ENCODE measurements at regions not wholly inside any gene's neighbourhood (a gene's known extent, or its start where the extent isn't known, plus 50 kb on each side); places are given as distances from the start of the nearest gene placed in this dataset.

GRCh38 chr9:77084094-77084493, 64.6 kb downstream of the FOXB2 start:
- DNase-seq, result no peak

GRCh38 chr9:77085416-77085815, 66.0 kb downstream of the FOXB2 start:
- Histone ChIP-seq H3K36me3 (ENCODE audit: control insufficient read depth, insufficient read depth, low read length) (no peaks in the 10 kb centered on the region), H3K79me1 (ENCODE audit: low read length) (no peaks in the 10 kb centered on the region), H2BK5ac (ENCODE audit: low read length) (no peak overlapping the region), H3K4me1 (ENCODE audit: control insufficient read depth, low read depth, low read length) (peaks cover 3% of the 10 kb centered on the region), H2BK120ac (ENCODE audit: low read depth, low read length) (no peak overlapping the region), H3K4ac (ENCODE audit: low read depth, low read length) (no peak overlapping the region), H3K9ac (ENCODE audit: low read length) (no peak overlapping the region), H3K56ac (ENCODE audit: low read length) (no peak overlapping the region), H2BK15ac (replicated peaks; ENCODE audit: low read depth) (no peak overlapping the region), H3K18ac (ENCODE audit: low read length) (no peak overlapping the region), H4K8ac (ENCODE audit: low read depth, low read length) (no peak overlapping the region), H3K27me3 (ENCODE audit: insufficient read depth, low read length, poor library complexity) (peaks cover 2% of the 10 kb centered on the region), H3K4me2 (ENCODE audit: low read length) (no peak overlapping the region), H3K23ac (ENCODE audit: low read length) (no peak overlapping the region), H3K4me3 (ENCODE audit: low read length) (no peak overlapping the region), H2AK5ac (ENCODE audit: low read length) (no peak overlapping the region), H3K79me2 (ENCODE audit: control insufficient read depth, insufficient read depth, low read length) (no peaks in the 10 kb centered on the region), H3K27ac (ENCODE audit: low read depth, low read length) (no peak overlapping the region), H4K5ac (ENCODE audit: low read length) (no peak overlapping the region)
- DNase-seq, result no peak
- WGBS (ENCODE audit: extremely low coverage, insufficient coverage, low lambda C conversion rate), result no CpG with 5 or more reads among the region's 2 CpGs

More at GRCh38 chr9:77084094-77084493, 64.6 kb downstream of the FOXB2 start:
- Histone ChIP-seq H3K23ac (ENCODE audit: low read length) (no peak overlapping the region), H4K5ac (ENCODE audit: low read length) (no peak overlapping the region), H3K4me3 (ENCODE audit: low read length) (no peak overlapping the region), H3K79me2 (ENCODE audit: control insufficient read depth, insufficient read depth, low read length) (no peaks in the 10 kb centered on the region), H3K4me1 (ENCODE audit: control insufficient read depth, low read depth, low read length) (peaks cover 3% of the 10 kb centered on the region), H3K18ac (ENCODE audit: low read length) (no peak overlapping the region), H4K8ac (ENCODE audit: low read depth, low read length) (no peak overlapping the region), H2BK120ac (ENCODE audit: low read depth, low read length) (no peak overlapping the region), H3K27me3 (ENCODE audit: insufficient read depth, low read length, poor library complexity) (peaks cover 2% of the 10 kb centered on the region), H2BK15ac (replicated peaks; ENCODE audit: low read depth) (no peak overlapping the region), H3K4me2 (ENCODE audit: low read length) (no peak overlapping the region), H2AK5ac (ENCODE audit: low read length) (no peak overlapping the region), H2BK5ac (ENCODE audit: low read length) (no peak overlapping the region), H3K36me3 (ENCODE audit: control insufficient read depth, insufficient read depth, low read length) (no peaks in the 10 kb centered on the region), H3K27ac (ENCODE audit: low read depth, low read length) (no peak overlapping the region), H3K9ac (ENCODE audit: low read length) (no peak overlapping the region), H3K56ac (ENCODE audit: low read length) (no peak overlapping the region), H3K79me1 (ENCODE audit: low read length) (no peaks in the 10 kb centered on the region), H3K4ac (ENCODE audit: low read depth, low read length) (no peak overlapping the region)
- no CpG with 5 or more reads among the region's 3 CpGs for WGBS (ENCODE audit: extremely low coverage, insufficient coverage, low lambda C conversion rate)

GRCh38 chr9:77087506-77087905, 68.1 kb downstream of the FOXB2 start:
- H3K4me3 ChIP-seq (ENCODE audit: low read length), result no peak overlapping the region
- no peak overlapping the region for H2AK5ac ChIP-seq (ENCODE audit: low read length)
- no peak overlapping the region for H3K56ac ChIP-seq (ENCODE audit: low read length)
- peaks cover 3% of the 10 kb centered on the region for H3K4me1 ChIP-seq (ENCODE audit: control insufficient read depth, low read depth, low read length)
- DNase-seq, result peak; percentile 14
- H2BK120ac ChIP-seq (ENCODE audit: low read depth, low read length), result no peak overlapping the region
- H3K9ac ChIP-seq (ENCODE audit: low read length), result no peak overlapping the region
- H3K4ac ChIP-seq (ENCODE audit: low read depth, low read length), result no peak overlapping the region
- no peak overlapping the region for H4K8ac ChIP-seq (ENCODE audit: low read depth, low read length)
- H2BK15ac ChIP-seq (replicated peaks; ENCODE audit: low read depth), result no peak overlapping the region
- H3K18ac ChIP-seq (ENCODE audit: low read length), result no peak overlapping the region
- H3K79me1 ChIP-seq (ENCODE audit: low read length), result no peaks in the 10 kb centered on the region
- no CpG with 5 or more reads among the region's 2 CpGs for WGBS (ENCODE audit: extremely low coverage, insufficient coverage, low lambda C conversion rate)
- H3K27ac ChIP-seq (ENCODE audit: low read depth, low read length), result no peak overlapping the region
- no peak overlapping the region for H3K23ac ChIP-seq (ENCODE audit: low read length)
- H2BK5ac ChIP-seq (ENCODE audit: low read length), result no peak overlapping the region
- H3K27me3 ChIP-seq (ENCODE audit: insufficient read depth, low read length, poor library complexity), result peaks cover 2% of the 10 kb centered on the region
- no peaks in the 10 kb centered on the region for H3K79me2 ChIP-seq (ENCODE audit: control insufficient read depth, insufficient read depth, low read length)
- H3K36me3 ChIP-seq (ENCODE audit: control insufficient read depth, insufficient read depth, low read length), result no peaks in the 10 kb centered on the region
- H4K5ac ChIP-seq (ENCODE audit: low read length), result no peak overlapping the region
- no peak overlapping the region for H3K4me2 ChIP-seq (ENCODE audit: low read length)

- Histone ChIP-seq H3K23ac (ENCODE audit: low read length) (no peak overlapping the region), H4K8ac (ENCODE audit: low read depth, low read length) (no peak overlapping the region), H3K27ac (ENCODE audit: low read depth, low read length) (peak overlapping the region; percentile 2), H3K56ac (ENCODE audit: low read length) (no peak overlapping the region), H3K4me2 (ENCODE audit: low read length) (no peak overlapping the region), H3K4me1 (ENCODE audit: control insufficient read depth, low read depth, low read length) (no peaks in the 10 kb centered on the region), H3K4ac (ENCODE audit: low read depth, low read length) (no peak overlapping the region), H2BK5ac (ENCODE audit: low read length) (no peak overlapping the region), H4K5ac (ENCODE audit: low read length) (no peak overlapping the region), H3K79me1 (ENCODE audit: low read length) (no peaks in the 10 kb centered on the region), H3K18ac (ENCODE audit: low read length) (peak overlapping the region; percentile 71), H2AK5ac (ENCODE audit: low read length) (no peak overlapping the region), H3K4me3 (ENCODE audit: low read length) (no peak overlapping the region), H3K9ac (ENCODE audit: low read length) (no peak overlapping the region), H3K79me2 (ENCODE audit: control insufficient read depth, insufficient read depth, low read length) (no peaks in the 10 kb centered on the region), H2BK15ac (replicated peaks; ENCODE audit: low read depth) (no peak overlapping the region), H3K36me3 (ENCODE audit: control insufficient read depth, insufficient read depth, low read length) (no peaks in the 10 kb centered on the region), H3K27me3 (ENCODE audit: insufficient read depth, low read length, poor library complexity) (no peaks in the 10 kb centered on the region), H2BK120ac (ENCODE audit: low read depth, low read length) (no peak overlapping the region)
- whole genome bisulfite sequencing (ENCODE audit: extremely low coverage, insufficient coverage, low lambda C conversion rate), result no CpG with 5 or more reads among the region's 3 CpGs
- DNase-seq, result peak; percentile 88
These were observed 73.1 kb downstream of the FOXB2 start for GRCh38 chr9:77092536-77092935.

GRCh38 chr9:77094150-77094549, 74.7 kb downstream of the FOXB2 start:
- H2AK5ac ChIP-seq (ENCODE audit: low read length), result no peak overlapping the region
- H3K9ac ChIP-seq (ENCODE audit: low read length), result no peak overlapping the region
- DNase-seq, result no peak
- H3K79me1 ChIP-seq (ENCODE audit: low read length), result no peaks in the 10 kb centered on the region
- H2BK120ac ChIP-seq (ENCODE audit: low read depth, low read length), result no peak overlapping the region
- H3K79me2 ChIP-seq (ENCODE audit: control insufficient read depth, insufficient read depth, low read length), result no peaks in the 10 kb centered on the region
- no peak overlapping the region for H2BK15ac ChIP-seq (replicated peaks; ENCODE audit: low read depth)
- H2BK5ac ChIP-seq (ENCODE audit: low read length), result no peak overlapping the region
- no peaks in the 10 kb centered on the region for H3K36me3 ChIP-seq (ENCODE audit: control insufficient read depth, insufficient read depth, low read length)
- no peak overlapping the region for H4K8ac ChIP-seq (ENCODE audit: low read depth, low read length)
- no peak overlapping the region for H3K4me3 ChIP-seq (ENCODE audit: low read length)
- H3K27ac ChIP-seq (ENCODE audit: low read depth, low read length), result no peak overlapping the region
- H3K18ac ChIP-seq (ENCODE audit: low read length), result no peak overlapping the region
- H3K27me3 ChIP-seq (ENCODE audit: insufficient read depth, low read length, poor library complexity), result no peaks in the 10 kb centered on the region
- no peak overlapping the region for H4K5ac ChIP-seq (ENCODE audit: low read length)
- H3K4ac ChIP-seq (ENCODE audit: low read depth, low read length), result no peak overlapping the region
- no peak overlapping the region for H3K4me2 ChIP-seq (ENCODE audit: low read length)
- H3K4me1 ChIP-seq (ENCODE audit: control insufficient read depth, low read depth, low read length), result no peaks in the 10 kb centered on the region
- no peak overlapping the region for H3K56ac ChIP-seq (ENCODE audit: low read length)
- no peak overlapping the region for H3K23ac ChIP-seq (ENCODE audit: low read length)

- WGBS (ENCODE audit: extremely low coverage, insufficient coverage, low lambda C conversion rate), result no CpG with 5 or more reads among the region's 2 CpGs
- Histone ChIP-seq H2BK5ac (ENCODE audit: low read length) (no peak overlapping the region), H3K27me3 (ENCODE audit: insufficient read depth, low read length, poor library complexity) (no peaks in the 10 kb centered on the region), H3K18ac (ENCODE audit: low read length) (no peak overlapping the region), H4K8ac (ENCODE audit: low read depth, low read length) (no peak overlapping the region), H3K4me3 (ENCODE audit: low read length) (no peak overlapping the region), H3K79me1 (ENCODE audit: low read length) (no peaks in the 10 kb centered on the region), H3K4ac (ENCODE audit: low read depth, low read length) (no peak overlapping the region), H3K27ac (ENCODE audit: low read depth, low read length) (no peak overlapping the region), H2AK5ac (ENCODE audit: low read length) (no peak overlapping the region), H3K79me2 (ENCODE audit: control insufficient read depth, insufficient read depth, low read length) (no peaks in the 10 kb centered on the region), H3K9ac (ENCODE audit: low read length) (no peak overlapping the region), H2BK120ac (ENCODE audit: low read depth, low read length) (no peak overlapping the region), H3K56ac (ENCODE audit: low read length) (no peak overlapping the region), H3K4me1 (ENCODE audit: control insufficient read depth, low read depth, low read length) (no peaks in the 10 kb centered on the region), H2BK15ac (replicated peaks; ENCODE audit: low read depth) (no peak overlapping the region), H4K5ac (ENCODE audit: low read length) (no peak overlapping the region), H3K23ac (ENCODE audit: low read length) (no peak overlapping the region), H3K4me2 (ENCODE audit: low read length) (no peak overlapping the region), H3K36me3 (ENCODE audit: control insufficient read depth, insufficient read depth, low read length) (no peaks in the 10 kb centered on the region)
- DNase-seq, result no peak
These were observed 77.9 kb downstream of the FOXB2 start for GRCh38 chr9:77097335-77097734.
